Sigmoid colon (tissue), 6 donors: ENCODE measurements at regions not wholly inside any gene's neighbourhood (a gene's known extent, or its start where the extent isn't known, plus 50 kb on each side); places are given as distances from the start of the nearest gene placed in this dataset.

Experiments used
- DNase-seq: peaks from one replicate; pipeline ENCODE4 v3.0.0-alpha.2; 2019
- H3K27ac ChIP-seq, 4 donors: fragments of 200-600 bp; sonication (generic); one replicate each; pipeline ENCODE4 v1.5.1; 2016 to 2019; ENCODE audit warnings: mild to moderate bottlenecking in 1 of 4
- H3K27me3 ChIP-seq, 3 donors: fragments of 200-600 bp; sonication (generic); one replicate each; pipeline ENCODE4 v1.5.1; 2019; ENCODE audit warnings: mild to moderate bottlenecking in 1 of 3
- H3K36me3 ChIP-seq, 4 donors: fragments of 200-600 bp; sonication (generic); one replicate each; pipeline ENCODE4 v1.5.1; 2016 to 2019
- H3K4me1 ChIP-seq, 4 donors: fragments of 200-600 bp; sonication (generic); one replicate each; pipeline ENCODE4 v1.5.1; 2017 to 2019
- H3K4me3 ChIP-seq, 4 donors: fragments of 200-600 bp; sonication (generic); one replicate each; pipeline ENCODE4 v1.5.1; 2017 to 2019; ENCODE audit warnings: mild to moderate bottlenecking in 2 of 4, moderate library complexity in 1 of 4
- H3K9me3 ChIP-seq, 4 donors: fragments of 200-600 bp in 3 of 4; sonication (generic) in 3 of 4; one replicate each; pipeline versions ENCODE4 v1.5.1 to v1.6.1; 2013 to 2019
- EP300 ChIP-seq, 4 donors: sonication (generic); formaldehyde crosslinking; IDR thresholded peaks; one replicate each; pipeline ENCODE4 v1.6.1; 2017; ENCODE audit warnings: antibody characterized with exemption in 4 of 4
- POLR2A ChIP-seq, 2 donors: fragments of 450-650 bp; IDR thresholded peaks; one replicate each; pipeline ENCODE4 v1.6.1; 2016; ENCODE audit warnings: antibody characterized with exemption in 2 of 2, mild to moderate bottlenecking in 2 of 2, moderate library complexity in 2 of 2
- POLR2AphosphoS5 ChIP-seq, 4 donors: sonication (generic); formaldehyde crosslinking; IDR thresholded peaks; one replicate each; pipeline ENCODE4 v1.6.1; 2017; ENCODE audit warnings: antibody characterized with exemption in 4 of 4
- WGBS, 2 donors: extraction: QIAGEN DNeasy Blood & Tissue Kit; methylation state at CpG; one replicate each; pipeline ENCODE4 v1.1.7; 2013; 5-methylcytosine and 5-hydroxymethylcytosine counted together
- intact Hi-C: fragments of 100-400 bp; cut with DNase I; formaldehyde crosslinking; loops from one replicate; pipeline ENCODE4 v1.15.1; 2023
- TF ChIP-seq, protein P1 (sequence below), 4 experiments: fragments of 450-650 bp in 3 of 4; fragments of 200-600 bp in 1 of 4; IDR thresholded peaks; one replicate each; pipeline ENCODE4 v1.5.1; 2016 to 2019; ENCODE audit warnings: antibody characterized with exemption in 4 of 4, mild to moderate bottlenecking in 3 of 4, moderate library complexity in 2 of 4
- donor health status: healthy with polysubstance abuse.
- donor health status: healthy.

DNA sequence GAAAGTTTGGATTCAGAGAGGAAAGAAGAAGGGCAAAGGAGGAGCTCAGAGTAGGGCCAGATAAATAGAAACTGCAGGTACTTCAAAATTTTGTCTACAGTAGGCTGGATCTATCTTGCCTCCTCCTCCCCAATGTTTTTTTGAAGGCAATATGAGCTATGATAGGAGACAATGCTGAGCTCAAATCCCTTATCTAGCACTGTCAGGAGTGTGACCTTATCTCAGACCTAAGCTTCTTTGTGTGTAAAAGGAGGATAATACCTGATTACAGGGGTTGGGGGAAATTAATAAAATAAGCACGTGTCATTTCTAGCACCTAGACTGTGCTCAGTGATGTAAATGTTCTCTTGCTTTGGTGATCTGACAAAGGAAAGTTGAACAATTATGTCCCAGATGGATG, 137.8 kb upstream of the CD180 start:
- intact Hi-C loops: no loop called here
- Histone ChIP-seq H3K9me3 (no peaks in the 10 kb centered on the region), H3K4me3 (no peak overlapping the region), H3K27me3 (no peaks in the 10 kb centered on the region), H3K36me3 (no peaks in the 10 kb centered on the region), H3K4me1 (peaks cover 0 to 6% (median 3%) of the 10 kb centered on the region in 4 donors), H3K27ac (no peak overlapping the region)
- no peak for DNase-seq
- no peak for TF ChIP-seq EP300 (IDR thresholded peaks at IDR 0.05)
- TF ChIP-seq POLR2A (IDR thresholded peaks at IDR 0.05): no peak
- TF ChIP-seq POLR2AphosphoS5 (IDR thresholded peaks at IDR 0.05): no peak
- TF ChIP-seq, protein P1, sequence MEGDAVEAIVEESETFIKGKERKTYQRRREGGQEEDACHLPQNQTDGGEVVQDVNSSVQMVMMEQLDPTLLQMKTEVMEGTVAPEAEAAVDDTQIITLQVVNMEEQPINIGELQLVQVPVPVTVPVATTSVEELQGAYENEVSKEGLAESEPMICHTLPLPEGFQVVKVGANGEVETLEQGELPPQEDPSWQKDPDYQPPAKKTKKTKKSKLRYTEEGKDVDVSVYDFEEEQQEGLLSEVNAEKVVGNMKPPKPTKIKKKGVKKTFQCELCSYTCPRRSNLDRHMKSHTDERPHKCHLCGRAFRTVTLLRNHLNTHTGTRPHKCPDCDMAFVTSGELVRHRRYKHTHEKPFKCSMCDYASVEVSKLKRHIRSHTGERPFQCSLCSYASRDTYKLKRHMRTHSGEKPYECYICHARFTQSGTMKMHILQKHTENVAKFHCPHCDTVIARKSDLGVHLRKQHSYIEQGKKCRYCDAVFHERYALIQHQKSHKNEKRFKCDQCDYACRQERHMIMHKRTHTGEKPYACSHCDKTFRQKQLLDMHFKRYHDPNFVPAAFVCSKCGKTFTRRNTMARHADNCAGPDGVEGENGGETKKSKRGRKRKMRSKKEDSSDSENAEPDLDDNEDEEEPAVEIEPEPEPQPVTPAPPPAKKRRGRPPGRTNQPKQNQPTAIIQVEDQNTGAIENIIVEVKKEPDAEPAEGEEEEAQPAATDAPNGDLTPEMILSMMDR (IDR thresholded peaks at IDR 0.05): no peak
- WGBS, 2 donors: 72 to 80% methylated on average over 1 of the region's 1 CpG

DNA sequence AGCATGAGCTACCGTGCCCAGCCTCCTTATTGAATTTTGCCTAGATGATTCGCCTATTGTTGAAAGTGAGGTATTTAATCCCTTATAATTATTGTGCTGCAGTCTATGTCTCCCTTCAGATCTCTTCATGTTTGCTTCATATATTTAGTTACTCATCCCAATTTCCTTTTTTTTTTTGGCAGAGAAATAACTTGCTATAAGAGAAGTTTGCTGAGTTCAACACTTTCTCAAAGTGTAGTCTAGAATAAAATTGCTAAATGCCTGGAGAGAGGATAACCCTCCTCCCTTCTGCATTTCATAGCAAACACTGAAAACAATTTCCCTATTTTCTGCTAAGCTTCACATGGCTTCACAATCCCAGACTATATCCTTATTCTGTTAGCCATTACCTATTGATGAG, 136.6 kb upstream of the CD180 start:
- H3K4me3 ChIP-seq: no peak overlapping the region
- TF ChIP-seq, protein P1 (IDR thresholded peaks at IDR 0.05): no peak
- intact Hi-C loops: no loop called here
- no peaks in the 10 kb centered on the region for H3K27me3 ChIP-seq
- H3K4me1 ChIP-seq: peaks cover 0 to 6% (median 3%) of the 10 kb centered on the region in 4 donors
- no peaks in the 10 kb centered on the region for H3K9me3 ChIP-seq
- no peak for DNase-seq
- WGBS, 2 donors: 77 to 96% methylated on average over 2 of the region's 2 CpGs
- H3K36me3 ChIP-seq: no peaks in the 10 kb centered on the region
- H3K27ac ChIP-seq: no peak overlapping the region

DNA sequence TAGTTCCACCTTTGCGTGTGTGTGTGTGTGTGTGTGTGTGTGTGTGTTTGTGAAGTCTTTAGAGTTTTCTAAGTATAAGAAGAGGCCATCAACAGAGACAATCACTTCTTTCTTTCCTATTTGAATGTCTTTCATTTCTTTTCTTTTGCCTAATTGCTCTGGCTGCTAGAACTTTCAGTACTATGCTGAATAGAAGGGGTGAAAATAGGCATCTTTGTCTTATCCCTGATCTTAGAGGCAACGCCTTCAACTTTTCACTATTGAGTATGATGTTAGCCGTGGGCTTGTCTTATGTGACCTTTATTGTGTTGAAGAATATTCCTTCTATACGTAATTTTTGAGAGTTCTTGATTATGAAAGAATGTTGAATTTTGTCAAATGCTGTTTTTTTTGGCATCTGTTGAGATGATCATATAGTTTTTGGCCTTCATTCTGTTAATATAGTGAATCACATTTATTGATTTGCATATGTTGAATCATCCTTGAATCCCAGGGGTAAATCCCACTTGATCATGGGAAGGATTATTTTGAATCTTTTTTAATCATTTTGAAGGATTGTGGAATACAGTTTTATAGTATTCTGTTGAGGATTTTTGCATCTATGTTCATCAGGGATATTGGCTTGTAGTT, 134.8 kb upstream of the CD180 start:
- Histone ChIP-seq H3K27ac (no peak overlapping the region), H3K4me1 (peaks cover 0 to 6% (median 3%) of the 10 kb centered on the region in 4 donors), H3K36me3 (no peaks in the 10 kb centered on the region), H3K9me3 (no peaks in the 10 kb centered on the region), H3K27me3 (no peaks in the 10 kb centered on the region), H3K4me3 (no peak overlapping the region)
- no peak for DNase-seq
- WGBS, 2 donors: 82 to 86% methylated on average over 4 of the region's 4 CpGs
- intact Hi-C loops: no loop called here
- TF ChIP-seq POLR2AphosphoS5 (IDR thresholded peaks at IDR 0.05) (no peak), POLR2A (IDR thresholded peaks at IDR 0.05) (no peak)

DNA sequence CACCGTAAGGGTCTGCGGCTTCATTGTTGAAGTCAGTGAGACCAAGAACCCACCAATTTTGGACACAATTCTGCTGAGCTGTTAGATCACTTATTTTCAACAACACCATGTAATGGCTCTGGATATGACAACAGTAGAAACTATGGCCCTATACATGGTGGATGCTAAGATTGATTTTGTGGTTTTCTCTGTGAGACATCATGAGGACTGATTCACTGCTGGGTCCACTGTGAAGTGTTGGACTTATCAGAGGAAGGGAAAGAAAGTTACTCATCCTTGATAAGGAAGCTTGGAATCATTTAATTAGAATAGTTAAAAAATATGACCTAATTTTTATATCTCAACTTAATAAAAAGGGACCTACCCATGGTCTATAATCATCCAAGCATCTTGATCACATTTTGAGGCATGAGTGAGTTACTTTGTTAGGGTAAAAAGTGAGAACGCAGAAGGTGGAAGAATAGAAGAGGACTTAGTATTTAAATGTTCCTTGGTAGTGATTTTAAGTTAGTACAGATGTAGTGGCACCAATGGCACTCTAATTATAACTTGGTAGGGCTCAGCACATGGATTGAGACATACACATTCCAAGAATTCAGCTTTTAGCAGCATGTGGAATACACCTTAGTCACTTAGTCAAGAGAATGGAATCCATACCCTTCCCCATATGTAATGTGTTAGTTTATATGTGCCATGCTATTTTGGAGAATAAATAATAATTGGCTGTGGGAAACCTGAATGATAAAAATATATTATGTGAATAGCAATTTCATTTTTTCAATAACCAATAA, 123.5 kb upstream of the CD180 start:
- no peaks in the 10 kb centered on the region for H3K27me3 ChIP-seq
- 97 to 98% methylated on average over 3 of the region's 3 CpGs for WGBS, 2 donors
- no peak for DNase-seq
- intact Hi-C loops: no loop called here
- no peak for TF ChIP-seq EP300 (IDR thresholded peaks at IDR 0.05)
- TF ChIP-seq, protein P1 (IDR thresholded peaks at IDR 0.05): no peak
- no peak for TF ChIP-seq POLR2A (IDR thresholded peaks at IDR 0.05)
- TF ChIP-seq POLR2AphosphoS5 (IDR thresholded peaks at IDR 0.05): no peak
- no peaks in the 10 kb centered on the region for H3K36me3 ChIP-seq
- no peaks in the 10 kb centered on the region for H3K4me1 ChIP-seq
- H3K9me3 ChIP-seq: no peaks in the 10 kb centered on the region
- H3K27ac ChIP-seq: no peak overlapping the region
- no peak overlapping the region for H3K4me3 ChIP-seq

DNA sequence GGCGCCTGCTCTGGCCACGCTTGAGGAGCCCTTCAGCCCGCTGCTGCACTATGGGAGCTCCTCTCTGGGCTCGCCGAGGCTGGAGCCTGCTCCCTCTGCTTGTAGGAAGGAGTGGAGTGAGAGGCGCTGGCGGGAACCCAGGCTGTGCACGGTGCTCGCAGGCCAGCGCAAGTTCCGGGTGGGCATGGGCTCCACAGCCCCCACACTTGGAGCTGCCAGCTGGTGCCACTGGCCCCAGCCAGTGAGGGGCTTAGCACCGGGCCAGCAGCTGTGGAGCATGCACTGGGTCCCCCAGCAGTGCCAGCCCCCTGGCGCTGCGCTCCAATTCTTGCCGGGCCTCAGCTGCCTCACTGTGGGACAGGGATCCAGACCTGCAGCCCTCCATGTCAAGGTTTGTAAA, 122.1 kb upstream of the CD180 start:
- no peak for DNase-seq
- 98% methylated on average over 15 of the region's 15 CpGs for whole genome bisulfite sequencing, 2 donors
- H3K9me3 ChIP-seq: no peaks in the 10 kb centered on the region
- no peaks in the 10 kb centered on the region for H3K4me1 ChIP-seq
- no peaks in the 10 kb centered on the region for H3K36me3 ChIP-seq
- TF ChIP-seq POLR2A (IDR thresholded peaks at IDR 0.05): no peak
- TF ChIP-seq EP300 (IDR thresholded peaks at IDR 0.05): no peak
- TF ChIP-seq POLR2AphosphoS5 (IDR thresholded peaks at IDR 0.05): no peak
- TF ChIP-seq, protein P1 (IDR thresholded peaks at IDR 0.05): no peak
- no peak overlapping the region for H3K4me3 ChIP-seq
- intact Hi-C loops: no loop called here
- no peaks in the 10 kb centered on the region for H3K27me3 ChIP-seq
- H3K27ac ChIP-seq: no peak overlapping the region
